ENCODE measurements at regions not wholly inside any gene's neighbourhood (a gene's known extent, or its start where the extent isn't known, plus 50 kb on each side); places are given as distances from the start of the nearest gene placed in this dataset.

DNA sequence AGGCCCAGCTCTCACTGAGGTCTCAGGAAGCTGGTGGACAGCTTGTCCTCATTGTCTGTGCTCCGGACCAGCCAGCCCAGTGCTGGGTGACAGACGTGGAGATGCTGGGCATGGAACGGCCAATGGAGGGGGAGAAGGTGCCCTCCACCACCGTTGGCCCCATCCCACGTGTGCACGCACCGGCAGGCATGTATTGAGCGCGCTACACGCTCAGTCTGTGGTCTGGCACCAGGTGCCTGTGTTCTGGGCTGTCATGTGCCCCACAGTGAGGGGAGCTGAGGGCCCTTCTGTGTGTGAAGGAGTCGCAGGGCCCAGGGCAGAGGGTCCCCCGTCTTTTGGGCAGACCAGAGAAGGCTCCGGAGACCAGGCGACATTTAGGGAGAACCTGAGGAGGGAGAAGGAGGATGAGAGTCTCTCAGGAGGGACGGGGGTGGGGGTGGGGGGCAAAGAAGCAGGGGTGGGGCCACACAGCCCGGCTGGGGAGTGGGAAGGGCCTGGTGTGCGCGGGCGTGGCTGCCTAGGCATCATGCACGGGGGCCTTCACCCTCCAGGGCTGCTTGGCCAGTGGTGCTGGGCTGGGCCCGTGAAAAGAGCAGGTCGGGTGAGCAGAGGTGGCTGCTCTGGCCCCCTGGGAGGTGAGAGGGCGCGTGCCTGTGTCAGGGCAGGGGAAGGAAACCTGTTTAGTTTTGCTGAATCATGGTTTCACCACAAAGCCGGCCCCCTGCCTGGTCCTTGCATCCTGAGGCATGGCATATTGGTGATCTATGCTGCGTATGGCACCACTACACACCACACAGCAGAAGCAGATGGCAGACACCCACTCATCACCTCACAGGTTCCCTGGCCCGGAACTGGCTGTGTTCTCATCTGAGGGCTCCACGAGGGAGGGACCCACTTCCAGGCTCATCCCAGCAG lies 86.7 kb upstream of the TTC34 start:
- no peak for DNase-seq (ENCODE audit: low read depth)

DNA sequence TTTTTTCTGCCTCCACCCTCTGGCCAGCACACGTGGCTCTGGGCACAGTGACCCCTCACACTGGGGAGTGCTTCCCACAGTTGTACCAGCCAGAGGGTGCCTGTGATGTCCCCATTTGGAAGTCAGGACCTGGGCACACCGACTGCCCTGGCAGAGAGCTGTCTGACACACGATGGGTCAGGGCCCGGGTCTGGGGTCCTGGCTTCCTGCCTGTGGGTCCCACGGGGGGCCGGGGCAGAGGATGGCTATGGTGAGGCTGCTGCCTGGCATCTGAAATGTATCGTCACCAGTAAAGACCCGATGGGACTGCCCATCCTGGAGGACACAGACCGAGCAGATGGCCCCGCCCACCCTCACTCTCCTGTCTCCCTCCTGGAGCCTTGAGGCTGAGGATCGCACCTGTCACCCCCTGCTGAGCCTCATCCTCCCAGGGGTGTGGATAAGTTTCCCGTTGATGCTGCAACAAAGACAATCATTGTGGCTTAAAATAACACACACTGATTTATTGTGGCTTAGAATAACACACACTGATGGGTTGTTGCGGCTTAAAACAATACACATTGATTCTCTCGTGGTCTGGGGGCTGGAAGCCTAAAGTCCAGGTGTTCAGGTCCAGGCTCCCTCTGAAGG lies 88.8 kb upstream of the TTC34 start:
- no peak for DNase-seq (ENCODE audit: low read depth)

DNA sequence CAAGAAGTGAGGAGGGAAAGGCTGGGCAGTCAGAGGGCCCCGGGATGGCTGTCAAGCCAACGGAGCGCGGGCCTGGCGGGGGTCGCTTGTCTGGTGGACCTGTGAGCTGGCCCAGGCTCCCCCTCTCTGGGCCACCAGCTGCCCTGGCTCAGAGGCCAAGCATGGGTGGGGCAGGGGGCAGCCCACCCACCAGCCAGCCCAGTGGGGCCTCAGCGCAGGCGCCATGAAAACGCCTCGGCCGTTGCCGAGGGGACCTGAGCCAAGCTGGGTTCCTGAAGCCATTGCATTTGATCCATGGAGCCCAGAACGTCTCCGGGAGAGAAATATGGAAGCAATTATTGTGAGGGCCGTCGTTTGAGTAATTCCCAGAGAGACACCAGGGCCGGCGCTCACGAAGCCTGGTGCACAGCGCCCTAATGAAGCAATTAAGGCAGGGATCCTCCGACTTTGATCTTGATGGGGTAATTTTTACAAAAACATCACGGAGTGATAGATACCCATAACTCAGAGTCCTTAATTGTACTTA lies 90.5 kb upstream of the TTC34 start:
- DNase-seq (ENCODE audit: low read depth): no peak

DNA sequence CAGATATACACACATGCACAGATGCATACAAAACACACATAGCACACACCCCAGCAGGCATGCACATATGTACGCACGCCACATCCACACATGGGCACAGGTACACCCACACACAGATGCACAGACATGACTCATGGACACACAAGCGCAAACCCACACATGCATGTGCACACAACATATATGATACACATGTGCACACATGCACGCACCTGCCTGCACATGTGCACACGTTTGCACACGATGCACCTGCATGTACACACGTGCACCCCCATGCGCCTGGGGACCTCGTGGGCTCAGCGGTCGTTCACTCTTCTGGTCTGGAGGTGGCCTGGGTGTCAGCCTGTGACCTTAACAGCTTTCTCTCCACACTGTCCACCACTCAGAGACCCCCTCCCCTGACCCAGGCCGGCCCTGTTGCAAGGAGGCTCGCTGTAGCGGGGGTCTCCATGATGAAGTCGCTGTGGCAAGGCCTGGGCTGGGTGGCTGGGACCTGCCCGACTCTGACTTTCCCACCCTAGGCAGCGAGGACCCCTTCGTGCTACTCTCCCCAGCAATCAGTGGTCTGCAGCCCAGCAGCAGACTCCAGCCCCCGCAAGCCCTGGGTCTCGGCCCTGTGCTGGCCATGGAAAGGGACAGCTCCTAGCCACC lies 92.1 kb upstream of the TTC34 start:
- DNase-seq (ENCODE audit: low read depth): no peak

DNA sequence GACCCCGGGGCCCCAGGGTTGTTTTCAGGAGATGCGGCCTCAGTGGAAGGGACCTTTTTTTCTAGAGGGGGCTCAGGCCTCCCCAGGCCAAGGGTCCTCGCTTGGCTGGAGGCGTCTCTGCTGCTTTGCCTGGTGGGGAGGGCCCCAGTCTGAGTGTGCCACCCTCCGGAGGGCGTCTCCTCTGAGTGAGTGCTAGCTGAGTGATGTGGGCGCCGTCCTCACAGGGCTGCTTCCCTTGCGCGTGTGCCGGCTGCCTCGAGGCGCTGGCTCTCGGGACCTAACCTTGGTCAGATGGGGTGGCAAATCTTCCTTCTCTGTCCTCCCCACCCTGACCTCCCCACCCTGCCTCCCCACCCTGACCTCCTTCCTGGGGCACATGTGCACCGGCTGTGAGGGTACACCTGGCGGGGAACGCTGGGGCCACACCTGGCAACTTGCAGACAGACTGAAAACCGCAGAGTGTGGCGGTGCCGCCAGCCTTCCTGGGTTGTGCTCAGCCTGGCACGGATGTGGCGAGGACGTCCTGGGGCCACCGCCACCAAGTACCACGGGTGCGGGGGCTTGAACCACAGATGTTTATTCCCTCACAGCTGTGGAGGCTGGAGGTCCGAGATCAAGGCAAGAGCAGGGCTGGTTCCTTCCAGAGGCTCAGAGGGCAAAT lies 93.0 kb upstream of the TTC34 start:
- DNase-seq (ENCODE audit: low read depth): no peak

DNA sequence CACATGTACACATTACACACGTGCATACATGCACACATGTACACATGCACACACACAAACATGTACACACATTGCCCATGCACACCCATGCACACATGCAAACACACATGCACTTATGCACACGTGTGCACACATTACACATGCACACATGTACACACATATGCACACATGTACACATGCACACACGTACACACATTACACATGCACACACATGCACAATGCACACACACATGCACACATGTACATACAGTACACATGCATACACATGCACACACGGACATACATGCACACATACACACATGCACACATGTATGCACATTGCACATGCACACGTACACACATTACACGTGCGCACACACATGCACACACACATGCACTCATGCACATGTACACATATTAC lies 95.3 kb upstream of the TTC34 start:
- DNase-seq (ENCODE audit: low read depth): no peak

DNA sequence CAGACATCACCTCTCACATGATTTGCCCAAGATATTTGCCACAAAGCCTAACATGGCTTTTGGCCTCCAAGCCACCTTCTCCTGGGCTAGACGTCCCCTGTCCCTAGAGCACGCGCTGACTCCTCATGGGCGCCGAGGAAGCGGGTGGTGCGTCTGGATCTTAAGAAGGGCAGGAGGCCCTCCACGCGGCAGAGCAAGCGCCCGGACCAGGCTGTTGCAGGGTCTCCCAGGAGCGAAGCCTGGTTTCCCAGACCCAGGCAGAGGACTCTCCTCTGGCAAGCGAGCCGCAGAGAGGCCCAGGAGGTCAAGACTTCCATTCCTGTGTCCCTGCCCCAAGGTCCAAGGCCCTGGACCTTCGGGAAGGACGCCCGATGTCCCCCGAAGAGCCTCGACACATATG lies 101.7 kb upstream of the TTC34 start:
- no peak for DNase-seq (ENCODE audit: low read depth)

DNA sequence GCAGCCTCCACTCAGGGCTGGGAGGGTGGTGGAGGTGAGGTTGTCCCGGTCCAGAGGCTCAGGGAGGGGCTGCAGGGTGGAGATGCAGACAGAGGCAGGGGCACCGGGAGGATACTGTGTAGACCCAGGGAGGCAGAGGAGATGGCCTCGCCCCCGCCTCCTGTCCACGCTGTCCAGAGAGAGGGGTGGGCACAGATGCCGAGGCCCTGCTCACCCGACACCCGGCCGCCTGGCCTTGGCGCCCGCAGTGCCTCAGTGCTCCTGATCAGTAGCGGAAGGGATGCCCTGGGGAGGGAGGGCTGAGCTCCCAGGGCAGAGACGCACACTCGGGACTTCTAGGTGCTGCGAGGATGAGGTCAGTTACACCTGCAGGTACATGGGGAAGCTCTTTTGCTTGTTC lies 102.7 kb upstream of the TTC34 start:
- DNase-seq (ENCODE audit: low read depth): no peak

DNA sequence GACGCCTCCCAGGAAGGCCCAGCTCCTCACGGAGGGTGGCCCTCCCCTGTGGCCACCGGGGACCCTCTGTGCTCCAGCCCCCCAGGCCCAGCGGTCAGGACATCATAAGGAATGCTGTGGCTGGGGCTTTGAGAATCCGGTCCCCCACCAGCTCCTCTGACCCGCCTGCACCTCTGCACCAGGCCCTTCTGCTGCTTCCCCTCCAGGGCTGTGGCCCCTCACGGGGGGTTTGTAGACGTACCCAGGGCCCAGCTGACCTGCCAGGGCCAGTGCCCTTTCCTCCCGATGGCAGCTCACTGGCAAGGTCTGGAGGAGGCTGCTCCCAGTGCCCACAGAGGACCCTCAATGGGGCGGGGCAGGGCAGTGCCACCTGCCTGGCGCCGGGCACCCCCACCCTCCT lies 103.9 kb upstream of the TTC34 start:
- DNase-seq (ENCODE audit: low read depth): no peak

DNA sequence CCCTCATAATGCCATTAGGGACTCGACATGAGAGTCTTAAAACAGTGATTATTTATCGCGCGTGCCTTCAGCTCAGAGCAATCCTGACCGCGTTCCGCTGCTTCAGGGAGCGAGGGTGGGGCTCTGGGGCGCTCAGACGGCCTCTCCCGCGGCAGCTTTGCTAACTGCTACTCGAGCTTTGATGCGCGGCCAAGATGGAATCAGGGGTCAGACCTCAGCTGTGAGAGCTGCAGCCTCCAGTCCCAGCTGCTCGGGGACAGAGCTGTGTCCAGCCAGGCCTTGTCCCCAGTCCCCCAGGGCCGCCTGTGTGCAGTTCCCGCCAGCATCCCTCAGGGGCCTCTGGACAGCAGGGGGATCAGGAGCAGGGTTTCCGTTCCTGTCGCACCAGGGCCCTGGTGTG lies 104.6 kb upstream of the TTC34 start:
- no peak for DNase-seq (ENCODE audit: low read depth)

DNA sequence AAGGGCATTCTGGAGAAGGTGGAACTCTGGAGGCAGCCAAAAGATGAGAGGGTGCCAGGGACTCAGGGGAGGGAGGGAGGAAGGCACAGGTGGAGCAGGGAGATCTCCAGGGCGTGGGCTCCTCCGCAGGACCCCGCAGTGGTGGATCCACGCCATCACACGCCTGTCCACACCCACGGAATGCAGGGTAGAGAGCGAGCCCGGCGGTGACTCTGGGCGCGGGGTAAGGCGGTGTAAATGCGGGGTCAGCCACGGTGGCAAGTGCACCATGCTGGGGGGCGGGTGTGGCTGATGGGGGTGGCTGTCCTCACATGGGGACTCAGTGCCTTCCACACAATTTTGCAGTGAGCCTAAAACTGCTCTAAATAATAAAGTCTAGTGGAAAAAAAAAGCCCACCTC lies 105.1 kb upstream of the TTC34 start:
- no peak for DNase-seq (ENCODE audit: low read depth)

DNA sequence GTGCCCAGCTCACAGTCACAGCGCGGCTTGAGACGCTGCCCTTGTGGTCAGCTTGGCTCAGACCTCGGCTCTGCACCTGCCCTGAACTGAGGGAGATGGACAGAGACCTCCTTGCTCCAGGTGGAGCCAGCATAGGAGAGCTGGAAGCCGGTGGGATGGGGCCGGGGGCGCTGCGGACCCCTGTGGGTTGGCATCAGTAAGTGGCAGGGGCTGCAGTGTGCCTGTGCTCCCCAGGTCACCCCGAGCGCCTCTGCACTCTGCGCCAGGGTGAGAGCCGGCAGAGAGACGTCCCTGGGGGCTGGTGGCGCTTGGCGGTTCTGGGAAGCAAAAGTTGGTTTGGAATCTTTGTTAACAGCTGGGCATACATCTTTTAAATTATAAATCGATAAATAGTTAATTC lies 105.6 kb upstream of the TTC34 start:
- no peak for DNase-seq (ENCODE audit: low read depth)

DNA sequence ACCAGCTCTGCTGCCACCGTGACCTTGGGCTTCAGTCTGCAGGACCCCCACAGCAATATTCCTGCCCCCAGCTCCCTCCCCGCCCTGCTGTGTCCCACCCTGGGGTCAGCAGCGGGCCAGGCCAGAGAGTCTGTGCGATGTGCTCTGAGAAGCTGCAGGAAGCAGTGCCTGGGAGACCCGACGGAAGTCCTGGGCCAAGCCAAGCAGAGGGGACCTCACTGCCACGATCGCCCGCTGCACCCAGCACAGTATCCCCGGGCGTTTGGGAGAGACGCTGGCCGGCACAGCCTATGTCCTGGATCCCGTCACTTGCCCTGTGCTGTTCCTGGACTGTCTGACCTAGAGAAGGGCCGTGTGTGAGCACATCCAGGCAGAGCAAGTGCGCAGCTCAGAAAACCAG lies 106.6 kb upstream of the TTC34 start:
- no peak for DNase-seq (ENCODE audit: low read depth)

DNA sequence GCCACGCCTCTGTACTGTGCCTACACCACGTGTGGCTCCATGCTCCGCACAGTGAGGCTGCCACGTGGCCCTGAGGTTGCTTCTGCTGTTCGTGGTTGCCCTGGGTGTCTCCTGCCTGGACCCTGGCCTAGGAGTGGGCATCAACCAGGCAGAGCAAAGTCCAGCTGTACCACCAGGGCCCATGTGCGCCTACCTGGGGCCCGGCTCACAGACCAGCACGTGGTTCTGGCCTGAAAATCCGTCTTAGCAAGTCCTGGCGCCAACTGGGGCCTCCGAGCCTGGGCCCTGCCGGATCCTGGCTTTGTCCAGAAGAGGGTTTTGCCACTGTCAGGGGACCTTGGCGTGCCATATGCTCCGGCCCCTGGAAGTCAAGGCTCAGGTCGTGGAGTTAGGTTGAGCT lies 107.1 kb upstream of the TTC34 start:
- DNase-seq (ENCODE audit: low read depth): no peak

DNA sequence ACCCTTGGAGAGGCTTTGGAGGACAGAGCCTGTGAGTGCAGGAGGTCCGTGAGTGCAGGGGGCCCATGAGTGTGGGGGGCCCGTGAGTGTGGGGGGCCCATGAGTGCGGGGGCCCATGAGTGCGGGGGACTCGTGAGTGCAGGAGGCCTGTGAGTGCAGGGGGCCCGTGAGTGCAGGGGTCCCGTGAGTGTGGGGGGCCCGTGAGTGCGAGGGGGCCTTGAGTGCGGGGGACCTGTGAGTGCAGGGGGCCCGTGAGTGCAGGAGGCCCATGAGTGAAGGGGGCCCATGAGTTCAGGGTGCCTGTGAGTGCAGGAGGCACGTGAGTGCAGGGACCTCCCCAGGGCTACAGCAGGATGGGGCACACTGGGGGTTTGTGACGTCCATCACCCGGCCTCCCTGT lies 108.3 kb upstream of the TTC34 start:
- DNase-seq (ENCODE audit: low read depth): no peak

DNA sequence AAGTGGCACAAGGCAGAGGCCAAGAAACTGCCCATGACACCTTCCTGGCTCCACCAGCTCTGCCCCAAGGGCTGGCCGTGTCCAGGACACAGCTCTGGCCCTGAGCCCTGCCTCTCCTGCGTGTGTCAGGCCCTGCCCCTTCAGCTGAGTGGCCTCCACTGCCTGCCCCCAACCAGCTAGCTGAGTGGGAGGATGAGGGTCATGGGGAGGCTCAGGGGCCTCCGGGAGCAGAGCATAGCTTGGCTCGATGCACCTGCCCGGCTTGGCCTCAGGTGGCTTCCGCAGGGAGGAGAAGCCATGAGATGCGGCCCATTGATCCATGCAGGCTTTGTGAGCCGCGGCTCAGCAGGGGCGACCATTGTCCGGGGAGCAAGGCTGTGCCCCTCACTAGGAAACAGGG lies 108.7 kb upstream of the TTC34 start:
- no peak for DNase-seq (ENCODE audit: low read depth)

DNA sequence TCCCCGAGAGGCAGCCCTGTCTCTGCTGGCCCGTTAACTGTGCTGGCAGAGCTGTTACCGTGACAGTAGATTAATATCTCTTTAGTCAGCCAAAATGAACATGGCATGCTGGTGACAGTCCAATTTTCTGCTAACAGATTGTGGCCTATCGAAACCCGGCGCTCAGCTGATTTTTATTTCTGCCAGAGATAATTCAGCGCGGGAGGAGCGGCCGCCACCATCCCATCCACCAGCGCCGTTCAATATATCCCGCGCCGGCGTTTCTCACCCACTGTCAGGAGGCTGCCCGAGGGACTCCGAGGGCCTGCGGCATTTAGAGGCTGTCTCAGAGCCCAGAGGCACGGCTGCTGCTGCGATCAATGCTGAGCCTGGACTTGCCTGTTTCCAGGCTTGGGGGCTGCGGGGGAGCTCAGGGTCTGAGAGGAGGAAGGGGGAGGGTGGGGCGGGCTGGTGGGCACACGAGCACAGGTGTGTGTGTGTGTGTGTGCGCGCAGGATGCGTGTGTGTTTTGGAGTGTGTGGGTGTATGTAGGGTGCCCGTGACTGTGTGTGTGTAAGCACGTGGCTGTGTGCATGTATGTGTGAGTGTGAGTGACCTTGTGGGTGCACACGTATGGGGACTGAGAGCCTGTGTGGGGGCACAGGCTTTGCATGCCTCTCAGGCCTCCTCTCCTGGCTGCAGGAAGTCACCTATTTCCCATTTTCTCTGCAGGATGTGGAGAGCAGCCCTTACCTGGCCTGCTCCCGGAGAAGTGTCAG lies 109.7 kb upstream of the ACTRT2 start:
- no peak for DNase-seq (ENCODE audit: low read depth)

DNA sequence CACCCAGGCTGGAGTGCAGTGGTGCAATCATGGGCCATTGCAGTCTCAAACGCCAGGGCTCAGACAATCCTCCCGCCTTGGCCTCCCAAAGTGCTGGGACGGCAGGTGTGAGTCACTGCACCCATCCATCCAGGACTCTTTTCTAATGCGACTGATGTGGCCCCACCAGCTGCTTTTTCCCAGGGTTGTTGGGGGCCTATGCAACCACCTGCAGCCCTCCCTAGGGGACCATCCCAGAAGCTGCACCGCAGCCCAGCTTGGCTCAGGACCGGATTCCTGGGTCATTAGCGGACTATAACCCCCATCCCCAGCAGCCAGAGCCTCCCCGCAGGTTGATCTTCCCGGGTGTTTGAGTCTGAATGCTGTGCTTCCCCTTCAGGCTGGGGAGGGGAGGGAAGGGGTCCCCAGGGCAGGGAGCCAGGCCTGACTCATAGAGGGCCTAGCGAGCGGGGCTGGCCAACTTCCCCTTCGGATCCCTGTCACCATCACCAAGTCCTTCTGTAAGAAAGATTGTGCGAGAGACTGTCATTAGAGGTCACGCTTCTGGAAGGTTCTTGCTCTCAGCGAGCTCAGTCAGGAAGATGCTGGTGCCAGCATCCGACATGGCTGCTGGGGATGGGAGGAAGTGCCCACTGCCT lies 108.7 kb upstream of the ACTRT2 start:
- no peak for DNase-seq (ENCODE audit: low read depth)

DNA sequence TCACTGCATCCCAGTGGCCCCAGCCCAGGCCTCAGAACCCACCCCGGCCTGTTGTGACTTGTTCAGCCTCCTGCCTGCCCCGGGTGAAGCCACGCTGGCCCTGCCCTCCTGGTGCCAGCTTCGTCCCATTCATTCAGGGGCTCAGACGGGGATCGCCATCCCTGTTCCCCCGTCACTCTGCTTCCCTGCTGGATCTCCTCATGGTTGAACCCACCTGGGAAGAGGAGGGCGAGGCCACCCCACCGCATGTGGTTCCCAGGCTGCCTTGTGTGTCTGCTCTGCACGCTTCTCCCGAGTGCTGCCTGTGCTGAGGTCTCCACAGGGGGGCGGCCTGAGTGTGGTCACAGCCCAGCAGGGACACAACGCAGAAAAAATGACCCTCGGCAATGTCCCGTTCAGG lies 108.2 kb upstream of the ACTRT2 start:
- DNase-seq (ENCODE audit: low read depth): no peak

DNA sequence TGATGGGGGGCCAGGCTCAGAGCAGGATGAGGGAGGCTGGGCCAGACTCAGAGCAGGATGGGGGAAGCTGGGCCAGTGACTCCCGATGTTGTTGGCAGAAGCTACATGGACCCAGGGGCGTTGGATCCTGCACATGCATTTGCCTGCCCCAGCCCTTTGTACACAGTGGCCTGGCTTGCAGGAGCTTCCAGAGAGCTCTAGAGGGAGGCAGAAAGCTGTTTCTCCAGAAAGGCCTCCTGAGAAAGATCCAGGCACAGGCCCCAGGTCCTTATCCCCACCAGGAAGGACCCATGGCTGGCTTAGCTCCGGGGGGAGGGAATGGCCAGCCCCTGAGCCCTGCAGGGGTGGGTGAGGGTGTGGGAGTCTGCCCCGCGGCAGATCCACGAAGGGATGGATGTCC lies 106.6 kb upstream of the ACTRT2 start:
- no peak for DNase-seq (ENCODE audit: low read depth)

DNA sequence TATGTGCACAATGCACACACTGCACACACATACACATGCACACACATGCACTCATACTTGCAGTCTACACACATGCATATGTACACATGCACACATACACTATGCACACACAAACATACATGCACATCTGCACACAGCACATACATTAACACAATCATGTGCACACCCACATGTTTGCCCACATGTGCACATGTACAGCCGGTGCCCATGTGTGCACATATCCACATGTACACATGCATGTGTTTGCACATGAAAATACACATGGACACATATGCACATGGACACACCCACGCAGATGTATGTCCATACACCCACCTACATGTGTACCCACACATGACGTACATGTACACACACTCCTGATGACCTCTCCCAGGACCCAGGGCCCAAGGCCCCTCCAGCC lies 105.1 kb upstream of the ACTRT2 start:
- no peak for DNase-seq (ENCODE audit: low read depth)
